SK-N-SH (cell line): ENCODE measurements at regions not wholly inside any gene's neighbourhood (a gene's known extent, or its start where the extent isn't known, plus 50 kb on each side); places are given as distances from the start of the nearest gene placed in this dataset.

Source experiments
- ELF1 ChIP-seq: IDR thresholded peaks from 2 replicates; pipeline ENCODE4 v1.4.0; 2012
- GABPA ChIP-seq: IDR thresholded peaks from 2 replicates; pipeline ENCODE4 v1.4.0; 2012; ENCODE audit warnings: low read depth, mild to moderate bottlenecking
- POLR2AphosphoS5 ChIP-seq: IDR thresholded peaks from 2 replicates; pipeline ENCODE4 v1.6.1; 2012; ENCODE audit warnings: low read depth, low read length
- RFX5 ChIP-seq: IDR thresholded peaks from 2 replicates; pipeline ENCODE4 v1.6.1; 2012; ENCODE audit warnings: mild to moderate bottlenecking, improper control_type of control experiment, low read length
- YY1 ChIP-seq: IDR thresholded peaks from 2 replicates; pipeline ENCODE4 v1.4.0; 2012; ENCODE audit warnings: low read depth, mild to moderate bottlenecking
- TF ChIP-seq, protein P1 (sequence below): fragments of 200-600 bp; sonication (generic); IDR thresholded peaks from 2 replicates; pipeline ENCODE4 v1.6.1; 2017; ENCODE audit warnings: antibody characterized with exemption, mild to moderate bottlenecking, moderate library complexity
- TF ChIP-seq, protein P2 (sequence below): IDR thresholded peaks from 2 replicates; pipeline ENCODE4 v1.4.0; 2012; ENCODE audit warnings: low read depth

DNA sequence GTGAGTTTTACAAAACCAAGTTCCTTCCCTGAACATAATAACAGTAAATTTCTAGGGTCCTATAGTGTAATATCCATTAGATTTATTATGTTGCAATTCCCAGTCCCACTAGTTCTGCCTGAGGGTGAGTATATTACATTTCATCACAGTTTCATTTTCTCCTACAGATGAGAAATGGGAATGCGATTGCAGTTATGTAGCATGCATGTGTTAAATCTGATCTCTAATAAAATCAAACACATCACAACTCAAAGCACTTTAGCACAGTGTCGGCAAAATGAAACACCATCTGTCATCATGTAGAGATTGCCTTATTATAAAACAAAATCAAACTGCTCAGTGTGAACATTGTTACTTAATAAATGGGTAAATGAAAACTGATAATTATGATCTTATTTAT is 180.5 kb upstream of the TOX3 start:
- TF ChIP-seq, protein P1, sequence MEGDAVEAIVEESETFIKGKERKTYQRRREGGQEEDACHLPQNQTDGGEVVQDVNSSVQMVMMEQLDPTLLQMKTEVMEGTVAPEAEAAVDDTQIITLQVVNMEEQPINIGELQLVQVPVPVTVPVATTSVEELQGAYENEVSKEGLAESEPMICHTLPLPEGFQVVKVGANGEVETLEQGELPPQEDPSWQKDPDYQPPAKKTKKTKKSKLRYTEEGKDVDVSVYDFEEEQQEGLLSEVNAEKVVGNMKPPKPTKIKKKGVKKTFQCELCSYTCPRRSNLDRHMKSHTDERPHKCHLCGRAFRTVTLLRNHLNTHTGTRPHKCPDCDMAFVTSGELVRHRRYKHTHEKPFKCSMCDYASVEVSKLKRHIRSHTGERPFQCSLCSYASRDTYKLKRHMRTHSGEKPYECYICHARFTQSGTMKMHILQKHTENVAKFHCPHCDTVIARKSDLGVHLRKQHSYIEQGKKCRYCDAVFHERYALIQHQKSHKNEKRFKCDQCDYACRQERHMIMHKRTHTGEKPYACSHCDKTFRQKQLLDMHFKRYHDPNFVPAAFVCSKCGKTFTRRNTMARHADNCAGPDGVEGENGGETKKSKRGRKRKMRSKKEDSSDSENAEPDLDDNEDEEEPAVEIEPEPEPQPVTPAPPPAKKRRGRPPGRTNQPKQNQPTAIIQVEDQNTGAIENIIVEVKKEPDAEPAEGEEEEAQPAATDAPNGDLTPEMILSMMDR = no peak
- TF ChIP-seq YY1 (no peak), POLR2AphosphoS5 (no peak), ELF1 (no peak), GABPA (no peak), RFX5 (no peak)
- TF ChIP-seq, protein P2, sequence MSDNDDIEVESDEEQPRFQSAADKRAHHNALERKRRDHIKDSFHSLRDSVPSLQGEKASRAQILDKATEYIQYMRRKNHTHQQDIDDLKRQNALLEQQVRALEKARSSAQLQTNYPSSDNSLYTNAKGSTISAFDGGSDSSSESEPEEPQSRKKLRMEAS = no peak
